HG02623 (cell line): ENCODE measurements at regions not wholly inside any gene's neighbourhood (a gene's known extent, or its start where the extent isn't known, plus 50 kb on each side); places are given as distances from the start of the nearest gene placed in this dataset.

Experiments used
- ATAC-seq: cut with Tn5 transposase; IDR thresholded peaks from one replicate; pipeline ENCODE4 v1.9.1; 2021; ENCODE audit warnings: moderate library complexity; ENCODE audit not compliant: unreplicated experiment

DNA sequence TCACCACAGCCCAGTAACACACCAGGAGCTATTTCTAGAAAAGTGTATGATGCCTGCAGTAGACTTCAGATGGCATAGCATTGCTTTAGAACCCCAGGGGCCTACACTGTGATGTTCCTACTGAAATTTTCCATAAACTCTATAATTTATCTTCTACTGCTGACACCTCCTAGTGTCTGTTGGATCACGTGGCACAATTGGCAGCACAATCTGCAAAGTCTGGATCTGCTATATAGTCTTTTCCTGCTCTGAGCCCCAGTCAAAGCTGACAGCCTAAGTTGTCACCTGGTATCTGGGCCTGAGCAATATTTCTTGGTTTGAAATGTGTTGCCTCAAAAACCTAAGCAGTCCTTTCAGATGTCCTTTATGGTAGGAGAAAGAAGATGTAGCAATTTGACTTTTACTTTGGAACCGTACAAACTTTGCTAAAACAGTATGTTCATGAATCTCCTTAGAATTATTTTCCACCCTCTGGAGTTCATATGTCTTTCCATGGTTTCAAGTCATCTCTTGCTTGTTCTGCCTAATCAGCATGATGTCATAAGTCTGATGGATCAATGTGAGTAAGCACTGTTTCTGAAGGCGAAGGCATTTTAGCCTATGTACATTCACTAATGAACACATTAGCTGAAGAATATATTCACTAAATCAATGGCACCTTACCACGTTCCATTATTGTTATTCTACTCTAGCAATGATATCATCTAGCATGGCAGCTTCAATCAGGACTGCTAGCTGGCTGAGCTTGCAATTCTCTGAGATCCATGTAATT lies 536.5 kb upstream of the NBEA start:
- ATAC-seq = no peak

DNA sequence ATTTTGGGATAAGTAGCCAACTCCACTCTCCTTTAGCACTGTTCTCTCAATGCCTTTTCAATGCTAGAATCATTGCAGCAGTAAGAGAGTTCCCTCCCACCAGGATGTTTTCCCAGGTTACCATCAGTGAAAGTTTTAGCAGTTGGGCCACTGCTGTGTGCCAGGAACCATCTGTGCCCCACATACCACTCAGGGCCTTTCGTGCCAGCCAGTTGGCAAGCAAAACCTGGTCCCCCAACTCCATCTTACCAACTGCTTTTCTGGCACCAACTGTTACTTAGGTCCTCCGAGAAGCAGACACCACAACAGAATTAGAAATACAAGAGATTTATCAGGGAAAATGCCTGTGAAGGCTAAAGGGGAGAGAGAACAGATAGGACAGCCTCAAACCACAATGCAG lies 533.4 kb upstream of the NBEA start:
- no peak for ATAC-seq

DNA sequence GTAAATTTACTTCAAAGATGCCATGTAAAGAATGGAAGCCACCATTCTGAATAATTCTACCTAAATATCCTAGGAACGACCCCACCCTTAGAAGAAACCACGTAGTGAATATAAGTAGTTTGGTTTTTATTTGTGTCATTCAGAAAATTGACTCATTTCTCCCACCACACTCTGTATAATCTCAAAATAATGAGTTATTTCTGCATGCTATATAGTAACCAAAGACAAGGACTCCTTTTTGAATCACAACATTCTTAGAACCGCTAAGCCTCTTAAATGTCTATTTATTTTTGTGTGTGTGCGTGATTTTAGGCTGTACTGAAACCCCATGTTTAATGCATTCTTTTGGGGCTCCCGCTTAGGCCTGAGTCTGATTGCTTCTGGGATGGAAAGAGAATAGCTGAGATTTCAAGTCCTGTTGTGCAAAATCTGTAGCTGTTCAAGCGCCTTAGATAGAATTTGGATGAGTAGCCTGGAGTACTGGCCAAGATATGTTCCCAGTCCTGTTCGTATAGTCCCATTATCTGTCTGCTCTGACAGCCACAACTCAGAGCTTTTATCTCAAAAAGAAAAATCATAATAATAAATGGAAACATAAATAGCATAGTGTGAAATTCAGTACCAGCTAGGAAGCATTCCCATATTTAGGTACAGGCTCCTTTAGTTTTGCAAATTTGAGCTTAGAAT lies 532.4 kb upstream of the NBEA start:
- ATAC-seq = no peak

DNA sequence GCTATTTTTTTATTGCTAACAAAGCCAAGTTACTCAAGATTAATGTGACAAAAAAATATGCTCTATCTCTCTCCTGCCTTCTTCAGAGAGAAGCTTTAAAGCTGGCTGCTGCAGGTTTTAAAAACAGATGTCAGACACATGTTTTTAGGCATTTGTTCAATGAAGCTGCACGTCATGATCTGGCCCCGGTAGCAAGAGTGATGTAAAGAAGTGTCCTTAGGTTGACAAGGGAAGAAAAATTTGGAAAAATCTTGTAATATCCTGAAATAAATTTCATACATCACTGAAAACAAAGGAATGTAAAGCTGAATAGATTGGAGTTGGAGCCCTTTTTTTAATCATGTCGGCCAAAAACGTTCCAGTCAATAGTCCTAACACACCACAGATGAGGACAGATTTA lies 531.4 kb upstream of the NBEA start:
- ATAC-seq = no peak

DNA sequence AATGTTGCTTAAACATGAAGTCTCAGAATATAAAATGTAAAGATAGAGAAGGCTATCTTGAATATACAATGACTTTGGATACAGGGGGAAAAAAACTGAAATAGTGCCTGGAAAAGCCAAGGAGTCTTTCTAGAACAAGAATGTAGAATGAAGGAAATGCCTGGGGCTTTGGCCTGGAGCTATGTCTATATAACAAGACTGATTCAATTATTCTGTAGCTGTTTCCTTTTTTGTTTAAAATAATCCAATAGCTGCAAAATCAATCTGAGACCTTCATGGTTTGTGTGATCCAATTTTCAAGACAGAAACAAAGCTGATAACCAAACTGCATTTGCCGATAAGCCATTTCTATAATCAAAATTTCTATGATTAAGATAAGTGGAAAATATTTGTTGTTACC lies 530.9 kb upstream of the NBEA start:
- no peak for ATAC-seq

DNA sequence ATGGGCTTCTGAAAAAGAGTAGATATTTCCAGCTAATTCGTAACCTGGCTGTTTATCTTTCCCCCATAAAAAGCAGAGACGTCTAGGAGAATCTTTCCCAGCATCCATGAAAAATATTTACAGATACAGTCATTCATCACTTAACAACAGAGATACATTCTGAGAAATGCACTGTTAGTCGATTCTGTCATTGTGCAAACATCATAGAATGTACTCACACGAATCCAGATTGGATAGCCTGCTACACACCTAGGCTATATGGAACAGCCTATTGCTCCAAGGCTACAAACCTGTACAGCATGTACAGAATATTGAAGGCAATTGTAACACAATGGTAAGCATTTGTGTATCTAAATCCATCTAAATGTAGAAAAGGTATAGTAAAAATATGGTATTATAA lies 530.2 kb upstream of the NBEA start:
- no peak for ATAC-seq

DNA sequence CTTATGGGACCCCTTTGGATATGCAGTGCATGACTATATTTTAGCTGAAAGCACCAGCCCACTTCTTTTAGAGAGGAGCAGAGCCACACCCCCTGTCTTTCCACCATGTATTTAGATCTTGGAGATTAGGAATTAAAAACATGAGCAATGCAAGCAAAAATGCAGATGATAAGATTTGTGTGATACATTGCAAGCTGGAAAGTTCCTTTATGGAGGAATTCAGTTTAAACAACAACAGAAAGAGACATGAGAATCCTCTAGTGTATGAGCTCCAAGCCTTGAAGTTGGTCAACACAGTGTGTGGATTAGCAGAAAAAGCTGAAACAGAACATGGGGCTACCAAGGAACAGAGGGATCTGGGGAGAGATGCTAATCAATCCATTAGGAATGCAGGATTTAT lies 529.8 kb upstream of the NBEA start:
- no peak for ATAC-seq

DNA sequence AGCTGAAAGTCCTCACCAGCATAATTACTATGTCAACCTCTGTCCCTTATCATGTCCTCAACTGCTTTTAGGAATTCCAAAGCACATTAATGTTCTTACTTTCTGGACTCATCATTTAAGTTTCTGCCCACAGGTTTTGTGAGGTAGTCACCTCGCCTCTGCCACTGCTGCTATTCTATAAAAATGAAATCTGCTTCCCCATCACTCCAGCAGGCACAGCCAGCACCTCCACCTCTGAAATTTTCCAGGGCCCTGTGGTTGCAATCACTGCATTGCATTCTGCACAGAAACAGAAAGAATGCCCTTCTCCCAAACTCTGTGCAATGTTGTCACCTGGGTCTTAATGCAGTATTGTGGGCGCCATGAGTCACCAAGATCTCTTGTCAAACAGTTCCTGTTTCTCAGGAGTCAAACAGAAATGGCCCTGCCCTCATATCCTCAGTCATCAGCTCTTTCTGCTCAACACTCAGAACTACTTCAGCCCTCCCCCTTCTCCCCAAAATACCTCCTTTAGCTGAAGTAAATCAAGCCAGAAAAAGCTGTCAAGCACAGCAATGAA lies 529.2 kb upstream of the NBEA start:
- ATAC-seq = no peak

DNA sequence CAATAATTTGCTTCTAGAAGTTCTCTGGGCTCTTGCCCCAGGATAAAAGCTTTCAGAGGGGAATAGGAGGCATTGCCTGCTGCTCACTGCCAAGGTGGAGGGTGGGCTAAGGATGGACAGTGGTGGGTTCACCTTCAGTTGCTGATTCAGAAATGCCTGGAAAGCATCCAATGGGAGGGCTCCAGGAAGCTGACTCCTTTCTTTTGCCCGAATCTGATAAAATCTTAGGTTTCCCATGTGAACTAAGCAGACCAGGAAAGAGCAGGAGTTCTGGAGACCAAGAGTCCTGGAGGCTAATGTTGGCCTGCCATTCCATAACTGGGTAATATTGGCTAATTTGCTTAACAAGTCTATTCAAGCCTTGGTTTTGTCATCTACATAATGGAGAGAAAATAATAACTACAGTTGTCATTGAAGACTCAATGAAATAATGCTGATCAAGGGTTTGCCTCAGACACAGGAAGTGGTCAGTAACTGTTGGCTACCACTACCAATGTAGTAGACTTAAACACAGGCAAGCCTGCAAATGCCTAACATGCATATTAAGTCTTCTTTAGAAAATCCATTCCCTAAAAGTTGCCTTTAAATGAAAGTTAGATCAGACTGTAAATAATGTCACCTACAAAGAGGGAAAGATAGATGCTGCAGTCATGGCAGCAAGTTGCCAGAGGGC lies 528.4 kb upstream of the NBEA start:
- ATAC-seq = no peak

DNA sequence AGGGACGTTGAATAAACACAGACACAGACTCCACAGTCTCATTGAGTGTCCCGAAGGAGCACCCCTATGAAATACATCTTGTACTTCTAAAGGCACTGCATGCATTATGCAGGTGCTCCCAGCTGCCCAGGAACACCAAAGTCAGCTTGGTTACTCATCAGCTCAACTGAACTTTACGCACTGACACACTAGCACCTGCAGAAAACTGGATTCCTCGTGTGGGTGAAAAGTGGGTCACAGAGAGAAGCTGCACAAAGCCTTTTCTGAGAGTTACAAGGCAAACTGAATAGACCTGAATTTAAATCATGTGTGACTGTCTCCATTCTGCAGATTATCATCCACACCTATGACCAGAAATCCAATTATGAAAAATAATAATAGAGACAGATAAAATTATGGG lies 527.5 kb upstream of the NBEA start:
- no peak for ATAC-seq

DNA sequence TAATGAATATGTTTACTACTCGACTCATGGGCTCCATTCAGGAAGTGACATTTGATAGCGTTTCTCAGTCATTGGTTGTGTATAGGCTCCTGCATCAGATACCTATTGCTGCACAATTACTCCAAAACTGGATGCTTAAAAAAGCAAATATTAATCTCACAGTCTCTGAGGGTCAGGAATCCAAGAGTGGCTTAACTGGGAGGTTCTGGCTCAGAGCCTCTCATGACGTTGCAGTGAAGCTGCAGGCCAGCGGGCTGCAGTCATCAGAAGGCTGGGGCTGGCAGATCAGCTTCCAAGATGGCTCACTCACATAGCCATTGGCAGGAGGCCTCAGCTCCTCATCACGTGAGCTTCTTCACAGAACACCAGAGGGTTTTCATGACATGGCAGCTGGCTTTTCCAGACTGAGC lies 525.1 kb upstream of the NBEA start:
- no peak for ATAC-seq

DNA sequence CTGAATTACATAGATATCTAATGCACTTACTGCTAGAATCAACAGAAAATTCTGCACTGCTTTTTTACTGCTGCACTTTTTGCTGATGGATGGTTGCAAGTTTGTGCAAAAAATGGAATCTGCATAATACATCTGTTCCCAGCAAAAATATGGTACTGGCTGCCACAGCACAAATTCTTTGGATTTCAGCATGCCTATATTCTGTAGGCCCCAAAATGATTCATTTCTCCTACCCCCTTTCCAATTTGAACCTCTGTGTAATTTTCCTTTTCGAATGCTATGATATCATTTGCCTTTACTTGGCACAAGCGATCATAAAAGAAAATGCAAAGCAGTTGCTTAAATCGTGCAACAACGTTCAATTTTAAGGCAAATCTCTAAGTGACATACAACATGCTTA lies 524.2 kb upstream of the NBEA start:
- no peak for ATAC-seq

DNA sequence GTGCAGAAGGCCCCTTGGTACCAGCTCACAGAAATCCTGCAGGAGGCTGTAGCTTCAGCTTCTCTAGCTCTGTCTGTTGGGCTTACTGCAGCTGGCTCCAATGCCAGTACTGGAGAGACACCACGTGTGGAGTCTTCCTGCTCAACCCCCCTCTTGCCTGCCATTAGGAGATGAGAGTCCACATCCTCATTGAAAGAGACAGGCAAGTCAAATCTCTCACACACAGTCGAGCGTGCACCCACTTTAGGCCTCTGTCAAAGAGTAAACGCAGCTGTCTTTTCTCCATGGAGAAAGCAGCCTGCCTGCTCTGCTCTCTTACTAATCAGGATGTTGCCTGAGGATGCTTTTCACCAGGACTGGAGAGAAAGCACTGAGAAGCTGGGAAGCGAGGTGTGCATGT lies 523.0 kb upstream of the NBEA start:
- ATAC-seq = no peak

DNA sequence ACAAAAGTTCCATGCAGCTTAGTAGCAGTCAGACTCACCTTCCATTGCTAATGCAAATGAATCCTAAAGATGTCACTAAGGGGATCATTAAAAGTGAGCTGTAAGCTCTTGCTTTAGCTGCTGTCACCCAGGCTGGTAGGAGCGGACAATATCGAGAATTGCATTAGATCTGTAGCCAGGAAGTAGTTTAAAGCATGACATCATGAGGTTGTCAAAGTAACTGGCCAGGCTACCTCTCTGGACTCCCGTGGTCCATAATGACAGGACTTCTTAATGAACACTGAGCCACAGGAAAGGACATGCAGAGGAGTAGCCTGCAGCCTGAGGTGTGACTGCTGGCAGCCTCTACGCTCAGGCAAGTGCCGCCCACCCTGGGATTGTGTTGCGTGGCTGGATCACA lies 522.3 kb upstream of the NBEA start:
- no peak for ATAC-seq

DNA sequence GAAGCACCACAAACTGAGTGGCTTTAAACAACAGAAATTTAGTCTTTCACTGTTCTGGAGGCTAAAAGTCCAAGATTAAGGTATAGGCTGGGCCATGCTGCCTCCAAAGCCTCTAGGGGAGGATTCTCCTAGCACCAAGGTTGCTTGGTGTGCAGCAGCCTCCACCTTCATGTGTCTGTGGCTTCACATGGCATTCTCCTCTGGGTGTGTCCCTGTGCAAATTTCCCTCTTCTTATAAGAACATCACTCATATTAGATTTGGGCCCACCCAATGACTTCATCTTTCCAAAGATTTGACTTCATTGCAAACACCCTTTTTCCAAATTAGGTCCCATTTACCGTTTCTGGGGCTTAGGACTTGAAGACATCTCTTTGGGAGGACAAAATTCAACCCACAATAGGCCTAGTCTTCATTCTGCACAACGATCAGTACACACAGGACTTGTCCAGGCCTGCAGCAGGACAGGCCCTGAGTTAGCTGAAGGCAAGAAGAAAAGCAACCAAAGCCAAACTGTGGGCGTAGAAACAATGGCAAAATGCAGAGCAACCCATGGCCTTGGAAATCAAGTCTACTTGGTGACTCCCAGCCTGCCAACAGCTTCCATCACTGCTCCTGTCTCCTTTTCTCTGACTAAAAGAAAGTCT lies 521.2 kb upstream of the NBEA start:
- no peak for ATAC-seq

DNA sequence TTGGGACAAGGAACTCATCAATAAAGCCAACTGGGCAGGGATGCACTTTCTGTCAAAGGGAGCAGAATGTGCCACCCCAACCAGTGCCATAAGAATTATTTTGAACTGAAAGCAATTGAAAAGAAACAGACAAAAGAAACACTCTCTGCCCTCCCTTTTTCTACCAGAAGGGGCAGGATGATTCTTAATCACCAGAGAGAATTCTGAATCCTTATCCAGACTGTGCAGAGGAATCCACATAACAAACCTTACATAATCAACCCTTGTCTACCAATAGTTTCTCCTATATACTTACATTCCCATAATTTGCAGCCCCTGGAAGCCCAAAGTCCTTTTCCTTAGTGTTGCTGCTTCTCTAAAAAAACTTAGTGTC lies 520.7 kb upstream of the NBEA start:
- ATAC-seq = no peak

DNA sequence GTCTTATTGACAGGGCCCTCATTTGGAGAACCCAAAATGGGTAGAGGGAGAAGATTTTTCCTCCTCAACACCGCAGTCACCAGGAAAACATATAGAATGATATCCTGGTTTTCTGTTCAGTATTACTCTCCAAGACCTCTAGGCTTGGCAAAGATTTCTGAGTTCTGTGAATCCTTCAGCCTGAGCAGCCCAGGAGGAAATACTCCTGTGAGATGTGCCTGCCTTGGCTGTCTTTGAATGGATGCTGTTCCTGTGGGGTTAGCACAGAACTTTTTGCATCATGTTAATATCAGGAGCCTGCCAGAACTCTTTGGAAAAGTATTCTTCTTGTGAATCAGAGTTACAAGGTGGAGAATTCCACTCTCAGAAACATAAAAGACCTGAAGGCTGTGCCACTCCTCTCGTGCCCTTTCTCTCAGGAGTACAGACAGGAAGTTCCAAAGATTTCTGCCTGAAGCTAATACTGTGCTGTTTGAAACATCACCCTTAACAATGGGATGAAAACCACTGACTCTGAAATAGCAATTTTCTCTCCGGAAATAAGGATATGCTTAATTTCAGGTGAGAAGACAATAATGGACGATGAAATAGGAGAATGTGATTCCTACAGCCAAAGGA lies 520.1 kb upstream of the NBEA start:
- ATAC-seq = no peak

DNA sequence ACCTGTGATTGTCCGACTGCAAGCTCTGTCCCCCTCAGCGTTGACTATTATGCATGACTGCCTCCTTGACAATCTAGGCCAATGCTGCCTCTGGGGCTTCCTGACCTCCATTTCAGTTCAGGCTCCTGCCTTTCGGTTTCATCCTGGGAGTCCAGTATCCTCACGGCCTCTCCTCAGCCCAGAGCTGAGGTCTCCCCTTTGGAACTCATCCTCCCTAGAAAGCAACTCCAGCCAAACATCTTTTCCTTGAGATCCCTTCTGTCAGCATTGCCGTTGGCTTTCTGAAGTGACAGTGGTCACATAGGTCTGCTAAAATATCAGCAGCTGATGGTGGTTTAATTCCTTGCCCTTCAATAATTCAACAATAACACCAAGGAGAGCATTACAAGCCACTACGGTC lies 519.1 kb upstream of the NBEA start:
- no peak for ATAC-seq

DNA sequence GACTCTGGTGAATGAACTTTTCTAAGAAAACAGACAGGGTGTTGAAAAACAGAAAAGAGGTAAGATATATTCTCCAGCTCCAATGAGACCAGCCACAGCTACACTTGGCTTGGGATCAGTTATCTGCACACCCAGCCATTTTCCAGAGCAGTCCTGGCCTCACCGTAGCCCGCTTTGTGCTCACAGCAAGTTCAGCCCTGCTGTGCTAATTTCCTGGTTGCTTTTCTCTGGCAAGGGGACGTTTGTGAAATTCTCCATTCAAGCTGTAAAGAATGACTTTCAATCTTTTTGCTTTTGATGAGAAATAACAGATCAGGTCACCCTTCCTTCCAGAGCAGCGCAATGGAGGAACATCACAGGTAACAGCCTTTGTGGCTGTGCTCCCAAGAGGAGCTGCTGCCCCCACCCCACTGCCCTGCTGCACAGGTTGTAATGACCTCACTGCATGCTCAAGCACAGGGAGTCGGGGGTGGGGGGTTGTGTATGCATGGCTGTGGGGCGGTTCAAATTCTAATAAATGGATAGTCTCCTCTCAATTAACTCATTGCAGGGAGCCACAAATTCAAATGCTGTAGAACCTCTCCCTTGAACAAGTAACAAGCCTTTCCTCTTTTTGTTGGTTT lies 516.6 kb upstream of the NBEA start:
- no peak for ATAC-seq

DNA sequence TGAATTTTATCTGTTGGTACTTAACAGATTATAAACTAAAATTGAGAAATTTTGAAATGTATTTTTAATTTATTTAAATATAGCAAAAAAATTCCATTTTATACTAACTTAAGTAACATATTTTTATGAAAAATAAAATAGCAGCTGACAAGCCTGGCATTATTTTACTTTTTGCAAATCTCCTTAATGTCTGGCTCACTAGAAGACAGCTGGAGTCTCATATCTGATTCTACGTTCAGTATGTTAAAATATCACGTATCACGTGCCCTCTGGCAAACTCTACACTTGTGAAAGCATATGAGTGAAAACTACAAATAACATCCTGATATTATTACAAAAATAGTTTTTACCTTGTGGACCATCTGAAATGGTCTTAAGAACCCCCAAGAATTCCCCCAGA lies 513.2 kb upstream of the NBEA start:
- ATAC-seq = no peak

DNA sequence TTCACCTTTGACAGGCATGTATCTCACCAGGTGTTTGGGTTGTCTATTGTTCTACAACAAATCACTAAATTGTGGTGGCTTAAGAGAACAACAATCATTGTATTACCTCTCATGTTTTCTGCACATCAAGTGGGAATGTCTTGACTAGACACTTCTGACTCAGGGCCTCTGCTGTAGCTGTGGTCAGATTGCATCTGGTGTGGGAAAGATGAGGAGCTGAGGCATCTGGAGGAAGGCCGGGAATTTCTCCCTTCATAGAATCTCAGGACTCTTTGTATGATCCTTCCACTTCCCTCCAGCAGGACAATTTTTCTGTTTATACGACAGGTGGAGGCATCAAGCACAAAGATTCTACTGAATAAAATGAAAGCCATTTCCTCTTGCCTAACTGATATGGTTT lies 511.8 kb upstream of the NBEA start:
- no peak for ATAC-seq
